ENCODE measurements at regions not wholly inside any gene's neighbourhood (a gene's known extent, or its start where the extent isn't known, plus 50 kb on each side); places are given as distances from the start of the nearest gene placed in this dataset.

DNA sequence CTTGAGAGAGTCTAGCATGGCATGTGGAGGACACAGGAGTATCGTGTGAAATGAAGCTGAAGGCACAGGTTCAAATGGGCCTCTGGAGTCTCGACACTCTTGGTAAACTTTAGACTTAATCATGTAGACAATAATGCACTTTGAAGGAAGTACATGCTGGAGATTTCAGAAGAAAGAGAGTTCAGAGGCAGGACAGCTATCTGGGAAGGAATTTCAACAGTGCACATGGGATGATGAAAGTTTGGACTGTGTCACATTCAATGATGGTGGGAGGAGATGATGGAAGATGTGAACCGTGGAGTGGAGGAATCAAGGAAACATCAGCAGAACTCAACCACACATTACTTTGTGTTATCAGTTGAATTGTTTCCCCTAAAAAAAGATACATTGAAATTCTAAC lies 88.6 kb upstream of the PAPPA start:
- no peak for TF ChIP-seq ZNF384 (IDR thresholded peaks at IDR 0.05)
- TF ChIP-seq, protein P1, sequence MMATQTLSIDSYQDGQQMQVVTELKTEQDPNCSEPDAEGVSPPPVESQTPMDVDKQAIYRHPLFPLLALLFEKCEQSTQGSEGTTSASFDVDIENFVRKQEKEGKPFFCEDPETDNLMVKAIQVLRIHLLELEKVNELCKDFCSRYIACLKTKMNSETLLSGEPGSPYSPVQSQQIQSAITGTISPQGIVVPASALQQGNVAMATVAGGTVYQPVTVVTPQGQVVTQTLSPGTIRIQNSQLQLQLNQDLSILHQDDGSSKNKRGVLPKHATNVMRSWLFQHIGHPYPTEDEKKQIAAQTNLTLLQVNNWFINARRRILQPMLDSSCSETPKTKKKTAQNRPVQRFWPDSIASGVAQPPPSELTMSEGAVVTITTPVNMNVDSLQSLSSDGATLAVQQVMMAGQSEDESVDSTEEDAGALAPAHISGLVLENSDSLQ (IDR thresholded peaks at IDR 0.05), result no peak
- TF ChIP-seq HDGF (IDR thresholded peaks at IDR 0.05; ENCODE audit: borderline replicate concordance), result no peak
- DNase-seq (ENCODE audit: extremely low spot score), result no peak
- CTCF ChIA-PET, result no interaction called here
- POLR2A ChIA-PET, result no interaction called here

- no peak for TF ChIP-seq ZNF384 (IDR thresholded peaks at IDR 0.05)
- no peak for TF ChIP-seq HDGF (IDR thresholded peaks at IDR 0.05; ENCODE audit: borderline replicate concordance)
- no peak for TF ChIP-seq LEF1 (IDR thresholded peaks at IDR 0.05; ENCODE audit: borderline replicate concordance)
- TF ChIP-seq SP1 (IDR thresholded peaks at IDR 0.05), result no peak
- TF ChIP-seq FOXM1 (IDR thresholded peaks at IDR 0.05; ENCODE audit: borderline replicate concordance), result no peak
- no peak for TF ChIP-seq NFRKB (IDR thresholded peaks at IDR 0.05)
- no peak for TF ChIP-seq FOXK2 (IDR thresholded peaks at IDR 0.05)
- no peak for TF ChIP-seq FOXA1 (IDR thresholded peaks at IDR 0.05)
- TF ChIP-seq BHLHE40 (IDR thresholded peaks at IDR 0.05; ENCODE audit: borderline replicate concordance), result no peak
- no peak for TF ChIP-seq ARNT (IDR thresholded peaks at IDR 0.05)
- no peak for TF ChIP-seq CTBP1 (IDR thresholded peaks at IDR 0.05; ENCODE audit: borderline replicate concordance)
- no peak for TF ChIP-seq SUZ12 (IDR thresholded peaks at IDR 0.05)
- TF ChIP-seq ELF4 (IDR thresholded peaks at IDR 0.05), result no peak
- TF ChIP-seq L3MBTL2 (conservative IDR thresholded peaks at IDR 0.05), result no peak
- TF ChIP-seq, protein P1 (IDR thresholded peaks at IDR 0.05), result no peak
- DNase-seq (ENCODE audit: extremely low spot score), result no peak
- CTCF ChIA-PET, result no interaction called here
- POLR2A ChIA-PET, result no interaction called here
Measured at GRCh38 chr9:116066221-116066620, 87.4 kb upstream of the PAPPA start.

- no peak for TF ChIP-seq FOXA1 (IDR thresholded peaks at IDR 0.05)
- no peak for TF ChIP-seq FOXM1 (IDR thresholded peaks at IDR 0.05; ENCODE audit: borderline replicate concordance)
- TF ChIP-seq CTBP1 (IDR thresholded peaks at IDR 0.05; ENCODE audit: borderline replicate concordance), result no peak
- TF ChIP-seq NFRKB (IDR thresholded peaks at IDR 0.05), result no peak
- TF ChIP-seq, protein P1 (IDR thresholded peaks at IDR 0.05), result no peak
- no peak for TF ChIP-seq TARDBP (IDR thresholded peaks at IDR 0.05)
- no peak for TF ChIP-seq ARNT (IDR thresholded peaks at IDR 0.05)
- no peak for TF ChIP-seq LEF1 (IDR thresholded peaks at IDR 0.05; ENCODE audit: borderline replicate concordance)
- no peak for TF ChIP-seq SUZ12 (IDR thresholded peaks at IDR 0.05)
- TF ChIP-seq HDGF (IDR thresholded peaks at IDR 0.05; ENCODE audit: borderline replicate concordance), result no peak
- TF ChIP-seq BHLHE40 (IDR thresholded peaks at IDR 0.05; ENCODE audit: borderline replicate concordance), result no peak
- TF ChIP-seq L3MBTL2 (conservative IDR thresholded peaks at IDR 0.05), result no peak
- no peak for TF ChIP-seq ELF4 (IDR thresholded peaks at IDR 0.05)
- TF ChIP-seq FOXK2 (IDR thresholded peaks at IDR 0.05), result no peak
- no peak for TF ChIP-seq SP1 (IDR thresholded peaks at IDR 0.05)
- no peak for TF ChIP-seq ZNF384 (IDR thresholded peaks at IDR 0.05)
- no peak for DNase-seq (ENCODE audit: extremely low spot score)
- CTCF ChIA-PET, result no interaction called here
- POLR2A ChIA-PET, result no interaction called here
Measured at GRCh38 chr9:116067566-116067965, 86.0 kb upstream of the PAPPA start.

GRCh38 chr9:116070256-116070914 lies 83.2 kb upstream of the PAPPA start:
- CTCF ChIA-PET, result no interaction called here
- POLR2A ChIA-PET, result no interaction called here
- no peak for DNase-seq (ENCODE audit: extremely low spot score)
- TF ChIP-seq FOXK2 (IDR thresholded peaks at IDR 0.05) (no peak), ARNT (IDR thresholded peaks at IDR 0.05) (no peak), TARDBP (IDR thresholded peaks at IDR 0.05) (no peak), L3MBTL2 (conservative IDR thresholded peaks at IDR 0.05) (no peak), SP1 (IDR thresholded peaks at IDR 0.05) (no peak), ELF4 (IDR thresholded peaks at IDR 0.05) (no peak), ZNF384 (IDR thresholded peaks at IDR 0.05) (no peak), FOXA1 (IDR thresholded peaks at IDR 0.05) (no peak), LEF1 (IDR thresholded peaks at IDR 0.05; ENCODE audit: borderline replicate concordance) (no peak), SUZ12 (IDR thresholded peaks at IDR 0.05) (no peak), CTBP1 (IDR thresholded peaks at IDR 0.05; ENCODE audit: borderline replicate concordance) (no peak), HDGF (IDR thresholded peaks at IDR 0.05; ENCODE audit: borderline replicate concordance) (no peak), FOXM1 (IDR thresholded peaks at IDR 0.05; ENCODE audit: borderline replicate concordance) (no peak), BHLHE40 (IDR thresholded peaks at IDR 0.05; ENCODE audit: borderline replicate concordance) (no peak), NFRKB (IDR thresholded peaks at IDR 0.05) (no peak)
- TF ChIP-seq, protein P1 (IDR thresholded peaks at IDR 0.05), result no peak

- POLR2A ChIA-PET, result no interaction called here
- no peak for DNase-seq (ENCODE audit: extremely low spot score)
- no peak for TF ChIP-seq L3MBTL2 (conservative IDR thresholded peaks at IDR 0.05)
- no peak for TF ChIP-seq BHLHE40 (IDR thresholded peaks at IDR 0.05; ENCODE audit: borderline replicate concordance)
- TF ChIP-seq SUZ12 (IDR thresholded peaks at IDR 0.05), result no peak
- no peak for TF ChIP-seq CTBP1 (IDR thresholded peaks at IDR 0.05; ENCODE audit: borderline replicate concordance)
- no peak for TF ChIP-seq FOXK2 (IDR thresholded peaks at IDR 0.05)
- TF ChIP-seq, protein P1 (IDR thresholded peaks at IDR 0.05), result no peak
- no peak for TF ChIP-seq ELF4 (IDR thresholded peaks at IDR 0.05)
- TF ChIP-seq LEF1 (IDR thresholded peaks at IDR 0.05; ENCODE audit: borderline replicate concordance), result no peak
- TF ChIP-seq SP1 (IDR thresholded peaks at IDR 0.05), result no peak
- TF ChIP-seq FOXM1 (IDR thresholded peaks at IDR 0.05; ENCODE audit: borderline replicate concordance), result no peak
- CTCF ChIA-PET, result no interaction called here
Measured at GRCh38 chr9:116072046-116072445, 81.5 kb upstream of the PAPPA start.

Data from HEK293T (cell line).